H1 (cell line): ENCODE measurements at regions not wholly inside any gene's neighbourhood (a gene's known extent, or its start where the extent isn't known, plus 50 kb on each side); places are given as distances from the start of the nearest gene placed in this dataset.

Experiments used
- CTCF ChIA-PET: fragments of 300-600 bp; sonication (Branson Sonifier 250); formaldehyde crosslinking; loops from one replicate; lab custom pipeline; 2021; ENCODE audit not compliant: partially characterized antibody; lab: Charles Lee
- POLR2A ChIA-PET: fragments of 300-600 bp; sonication (Branson Sonifier 250); formaldehyde crosslinking; loops from one replicate; lab custom pipeline; 2021; ENCODE audit warnings: inconsistent platforms; ENCODE audit not compliant: partially characterized antibody; lab: Charles Lee
- DNase-seq, 2 experiments: peaks; one replicate each; pipeline versions ENCODE4 v3.0.0 to v3.0.0-alpha.2; 2010 to 2022; ENCODE audit warnings: low spot score in 2 of 2, low read depth in 1 of 2, mixed read lengths in 1 of 2
- FAIRE-seq: peaks from 2 replicates; lab custom pipeline; 2011; peaks lifted over from hg19 to GRCh38; lab: Jason Lieb, UNC
- H2AFZ ChIP-seq: 2 replicates; pipeline ENCODE4 v1.8.1; 2012; ENCODE audit warnings: low read length, inconsistent platforms
- H2AK5ac ChIP-seq: 2 replicates; pipeline ENCODE4 v1.6.1; 2013; ENCODE audit warnings: low read depth, low read length
- H2BK120ac ChIP-seq: replicated peaks from 2 replicates; pipeline ENCODE3; 2013; ENCODE audit warnings: low read depth, low read length, inconsistent platforms
- H2BK12ac ChIP-seq: 2 replicates; pipeline ENCODE4 v1.6.1; 2013; ENCODE audit warnings: low read depth, low read length
- H2BK15ac ChIP-seq: 2 replicates; pipeline ENCODE4 v1.6.1; 2013; ENCODE audit warnings: low read length
- H2BK20ac ChIP-seq: 2 replicates; pipeline ENCODE4 v1.6.1; 2013; ENCODE audit warnings: low read length
- H2BK5ac ChIP-seq: 2 replicates; pipeline ENCODE4 v1.6.1; 2013; ENCODE audit warnings: low read depth, low read length
- H3K14ac ChIP-seq: 2 replicates; pipeline ENCODE4 v1.6.1; 2013; ENCODE audit warnings: inconsistent platforms; ENCODE audit not compliant: insufficient read length
- H3K18ac ChIP-seq: 2 replicates; pipeline ENCODE4 v1.6.1; 2013; ENCODE audit warnings: low read length; ENCODE audit errors: extremely low read depth
- H3K23ac ChIP-seq: 2 replicates; pipeline ENCODE4 v1.6.1; 2013; ENCODE audit warnings: inconsistent platforms; ENCODE audit not compliant: insufficient read length
- H3K23me2 ChIP-seq: 2 replicates; pipeline ENCODE4 v1.6.1; 2013; ENCODE audit warnings: low read depth, low read length
- H3K27ac ChIP-seq: 2 replicates; pipeline ENCODE4 v1.6.1; 2011; ENCODE audit warnings: low read depth, low read length, inconsistent platforms
- H3K27me3 ChIP-seq, 4 experiments: replicated peaks in 1 of 4; 1 replicate in 1 of 4; 2 replicates in 3 of 4; pipeline versions ENCODE4 v1.6.1 to v1.8.1; 2011 to 2013; ENCODE audit warnings: low read length in 3 of 4, mild to moderate bottlenecking in 3 of 4, inconsistent platforms in 2 of 4, mixed read lengths in 2 of 4, moderate library complexity in 1 of 4; ENCODE audit not compliant: control insufficient read depth in 3 of 4, insufficient read depth in 3 of 4; ENCODE audit errors: extremely low read depth in 1 of 4
- H3K36me3 ChIP-seq, 4 experiments: 2 replicates each; pipeline versions ENCODE4 v1.6.1 to v1.8.1; 2011 to 2013; ENCODE audit warnings: mild to moderate bottlenecking in 4 of 4, low read length in 3 of 4, moderate library complexity in 2 of 4, control low read depth in 1 of 4, inconsistent platforms in 1 of 4; ENCODE audit not compliant: insufficient read depth in 4 of 4, control insufficient read depth in 2 of 4
- H3K4ac ChIP-seq: replicated peaks from 2 replicates; pipeline ENCODE3; 2013; ENCODE audit warnings: low read length, low read depth, mixed read lengths, inconsistent platforms; ENCODE audit not compliant: insufficient read length
- H3K4me1 ChIP-seq, 4 experiments: replicated peaks in 1 of 4; 1 replicate in 1 of 4; 2 replicates in 3 of 4; pipeline versions ENCODE4 v1.6.1 to v1.8.1; 2011 to 2013; ENCODE audit warnings: low read length in 3 of 4, inconsistent platforms in 2 of 4, mixed read lengths in 1 of 4; ENCODE audit not compliant: insufficient read depth in 4 of 4, control insufficient read depth in 3 of 4
- H3K4me2 ChIP-seq, 2 experiments: 2 replicates each; pipeline versions ENCODE4 v1.6.1 to v1.8.1; 2011 to 2013; ENCODE audit warnings: low read depth in 2 of 2, low read length in 2 of 2, control low read depth in 1 of 2, inconsistent platforms in 1 of 2, mild to moderate bottlenecking in 1 of 2; ENCODE audit not compliant: insufficient read depth in 1 of 2
- H3K4me3 ChIP-seq, 4 experiments: fragments of 200-600, 300-600 bp in 1 of 4; sonication (generic), shearing (Covaris generic), sonication (Bioruptor Twin) in 1 of 4; 2 replicates each; pipeline versions ENCODE4 v1.5.1 to v1.8.1; 2011 to 2016; ENCODE audit warnings: low read length in 4 of 4, low read depth in 3 of 4, control low read depth in 2 of 4, inconsistent platforms in 2 of 4, mild to moderate bottlenecking in 2 of 4, mixed read lengths in 1 of 4, moderate library complexity in 1 of 4; ENCODE audit not compliant: insufficient read depth in 2 of 4; ENCODE audit errors: extremely low read depth in 1 of 4
- H3K56ac ChIP-seq: replicated peaks from 2 replicates; pipeline ENCODE3; 2013; ENCODE audit warnings: low read depth, mild to moderate bottlenecking, mixed read lengths, low read length, inconsistent platforms; ENCODE audit not compliant: insufficient read length
- H3K79me1 ChIP-seq: 2 replicates; pipeline ENCODE4 v1.6.1; 2013; ENCODE audit warnings: low read depth, low read length, control low read depth
- H3K79me2 ChIP-seq, 2 experiments: 2 replicates each; pipeline versions ENCODE4 v1.6.1 to v1.8.1; 2012 to 2013; ENCODE audit warnings: low read length in 2 of 2, mild to moderate bottlenecking in 2 of 2, inconsistent platforms in 1 of 2; ENCODE audit not compliant: insufficient read depth in 2 of 2, control insufficient read depth in 1 of 2
- H3K9ac ChIP-seq, 4 experiments: replicated peaks in 1 of 4; 1 replicate in 1 of 4; 2 replicates in 3 of 4; pipeline versions ENCODE4 v1.6.1 to v1.8.1; 2011 to 2013; ENCODE audit warnings: low read depth in 3 of 4, low read length in 3 of 4, control low read depth in 2 of 4, mild to moderate bottlenecking in 2 of 4, moderate library complexity in 2 of 4, inconsistent platforms in 1 of 4; ENCODE audit errors: extremely low read depth in 1 of 4
- H3K9me3 ChIP-seq, 2 experiments: 2 replicates each; pipeline versions ENCODE4 v1.6.1 to v1.8.1; 2012 to 2013; ENCODE audit warnings: mild to moderate bottlenecking in 2 of 2, moderate library complexity in 2 of 2, control low read depth in 1 of 2, inconsistent platforms in 1 of 2, low read depth in 1 of 2, low read length in 1 of 2, mixed read lengths in 1 of 2; ENCODE audit not compliant: insufficient read depth in 2 of 2
- H4K20me1 ChIP-seq, 2 experiments: replicated peaks in 1 of 2; 2 replicates each; pipeline versions ENCODE3 to v1.8.1; 2011 to 2013; ENCODE audit warnings: inconsistent platforms in 2 of 2, low read length in 2 of 2, mild to moderate bottlenecking in 1 of 2; ENCODE audit not compliant: insufficient read depth in 2 of 2, control insufficient read depth in 1 of 2
- H4K5ac ChIP-seq: 2 replicates; pipeline ENCODE4 v1.6.1; 2013; ENCODE audit warnings: low read length, low read depth, mixed read lengths, inconsistent platforms; ENCODE audit not compliant: insufficient read length
- H4K8ac ChIP-seq: 2 replicates; pipeline ENCODE4 v1.8.0; 2013; ENCODE audit warnings: mild to moderate bottlenecking, moderate library complexity, low read length, inconsistent platforms; ENCODE audit not compliant: insufficient read depth; ENCODE audit errors: extremely low read depth
- H4K91ac ChIP-seq: replicated peaks from 2 replicates; pipeline ENCODE3; 2013; ENCODE audit warnings: low read length, mixed read lengths, inconsistent platforms; ENCODE audit not compliant: insufficient read length
- GTF2F1 ChIP-seq: IDR thresholded peaks from 2 replicates; pipeline ENCODE4 v1.6.1; 2012; ENCODE audit warnings: low read depth, low read length, improper control_type of control experiment, borderline replicate concordance
- MAX ChIP-seq: IDR thresholded peaks from 2 replicates; pipeline ENCODE4 v1.6.1; 2012; ENCODE audit warnings: inconsistent platforms
- NANOG ChIP-seq: IDR thresholded peaks from 2 replicates; pipeline ENCODE4 v1.6.1; 2011; ENCODE audit warnings: low read length, low read depth, mild to moderate bottlenecking, inconsistent platforms; ENCODE audit not compliant: insufficient read depth, poor library complexity, severe bottlenecking
- NRF1 ChIP-seq: IDR thresholded peaks from 2 replicates; pipeline ENCODE4 v1.6.1; 2011; ENCODE audit warnings: mild to moderate bottlenecking, low read depth, low read length, improper control_type of control experiment
- RXRA ChIP-seq: IDR thresholded peaks from 2 replicates; pipeline ENCODE4 v1.6.1; 2011; ENCODE audit warnings: low read depth, mild to moderate bottlenecking, low read length, moderate library complexity; ENCODE audit not compliant: insufficient read depth
- WGBS, 2 experiments: shearing (Covaris generic) in 1 of 2; methylation state at CpG; one replicate each; pipeline versions ENCODE4 v1.1.6 to v1.1.7; 2013 to 2015; ENCODE audit warnings: low lambda C conversion rate in 2 of 2, mixed read lengths in 2 of 2, inconsistent platforms in 1 of 2, low coverage in 1 of 2, missing lambda C conversion rate in 1 of 2; ENCODE audit not compliant: insufficient replicate concordance in 2 of 2, insufficient coverage in 1 of 2, insufficient read length in 1 of 2; ENCODE audit errors: extremely low coverage in 1 of 2, missing lambda C conversion rate in 1 of 2; 5-methylcytosine and 5-hydroxymethylcytosine counted together

DNA sequence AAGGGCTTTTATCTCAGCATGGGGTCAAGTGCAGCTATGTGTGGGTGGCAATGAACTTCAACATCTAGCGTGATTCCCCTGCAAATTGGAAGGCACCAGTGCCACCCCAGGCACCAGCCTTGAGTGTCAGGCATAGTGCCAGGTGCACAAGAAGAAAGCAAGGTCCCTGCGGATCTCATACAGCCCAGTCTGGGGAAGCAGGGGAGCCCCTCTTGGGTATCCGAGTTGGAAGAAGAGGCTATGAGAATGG, 269.0 kb downstream of the RPS24 start:
- Histone ChIP-seq H3K36me3 (no peaks in the 10 kb centered on the region), H2BK12ac (no peak overlapping the region; the same call in 1 of the 2 replicates), H3K79me2 (no peaks in the 10 kb centered on the region), H3K23me2 (peaks cover 4% of the 10 kb centered on the region), H3K18ac (peak overlapping the region; percentile 93; the same call in 1 of the 2 replicates), H3K4me1 (peaks cover 7 to 10% (median 7%) of the 10 kb centered on the region in 4 experiments), H2BK120ac (peak overlapping the region; percentile 44), H3K9me3 (no peaks in the 10 kb centered on the region; a peak in 1 of 4 replicates), H3K56ac (peak overlapping the region; percentile 80), H2BK20ac (peak overlapping the region; percentile 57; the same call in 1 of the 2 replicates), H2AFZ (peak overlapping the region; percentile 43), H3K14ac (no peak overlapping the region), H3K27ac (peak overlapping the region; percentile 37; the same call in 1 of the 2 replicates), H4K20me1 (no peaks in the 10 kb centered on the region), H2AK5ac (no peak overlapping the region), H3K79me1 (no peaks in the 10 kb centered on the region), H2BK5ac (peak overlapping the region; percentile 89), H4K5ac (peak overlapping the region; percentile 55), H3K9ac (peak overlapping the region in 3 of 4 experiments; percentile 67 to 74 (median 71); a peak in 3 of 7 replicates), H2BK15ac (peak overlapping the region; percentile 97; the same call in 1 of the 2 replicates), H3K4me3 (peak overlapping the region; percentile 46 to 65 (median 53)), H3K27me3 (0 out of 7 replicates have a peak, but pooled peaks cover 0 to 3% (median 0%) of the 10 kb centered on the region in 4 experiments), H4K91ac (peak overlapping the region; percentile 91), H3K4ac (no peak overlapping the region), H3K4me2 (peak overlapping the region; percentile 82 to 90), H3K23ac (no peak overlapping the region), H4K8ac (peak overlapping the region; percentile 7; the same call in 1 of the 2 replicates)
- 7% methylated on average over 3 of the region's 3 CpGs; no CpG with 5 or more reads in 1 of the 2 experiments for WGBS, 2 experiments
- no peak for DNase-seq
- no peak for FAIRE-seq
- no peak for TF ChIP-seq NANOG
- no peak for TF ChIP-seq GTF2F1
- no peak for TF ChIP-seq MAX
- TF ChIP-seq RXRA = no peak
- TF ChIP-seq NRF1 = no peak
- CTCF ChIA-PET = interaction anchor here (0.7 to 5.3 kb wide), 31 partner anchors 11 to 436 kb away, joined by 3 to 55 read pairs (median 4); no protein-coding TSS in a partner anchor
- POLR2A ChIA-PET = interaction anchor here (0.7 to 1.4 kb wide), 5 partner anchors 9 to 260 kb away, joined by 3 to 6 read pairs (median 3); no protein-coding TSS in a partner anchor
